ENCODE measurements at regions not wholly inside any gene's neighbourhood (a gene's known extent, or its start where the extent isn't known, plus 50 kb on each side); places are given as distances from the start of the nearest gene placed in this dataset.

DNA sequence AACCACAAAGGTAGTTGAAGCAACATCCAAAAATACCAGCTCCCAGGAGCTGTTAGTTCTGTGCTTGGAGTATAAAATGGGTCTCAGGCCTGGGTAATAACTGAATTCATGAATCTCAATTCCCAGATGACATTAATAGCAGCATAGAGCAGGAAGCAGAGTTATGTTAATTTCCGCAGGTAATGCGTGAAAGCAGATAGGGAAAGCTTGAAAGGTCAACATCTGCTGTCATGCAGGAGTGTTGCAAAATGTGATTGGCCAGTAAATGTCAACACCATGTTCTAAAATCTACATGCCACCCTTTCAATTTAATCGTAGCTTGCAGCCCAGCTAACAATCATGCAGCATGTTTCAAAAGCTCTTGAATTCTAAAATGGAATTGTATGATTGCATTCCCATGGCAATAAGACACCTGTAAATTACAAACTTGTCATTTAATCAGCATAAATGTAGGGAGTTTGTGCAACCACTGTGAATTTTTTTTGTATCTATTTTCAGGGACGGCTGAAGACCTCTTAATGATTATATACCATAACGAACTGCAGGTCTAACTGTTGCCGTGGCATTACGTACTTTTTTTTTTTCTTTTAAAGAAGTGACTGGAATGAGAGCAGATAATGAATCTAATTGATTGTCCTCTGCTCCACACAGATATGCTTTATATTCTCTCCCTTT is 635.8 kb upstream of the FOXG1 start:
- TF ChIP-seq CTCF (IDR thresholded peaks at IDR 0.05; ENCODE audit: low read depth, low read length) (no peak), POLR2A (IDR thresholded peaks at IDR 0.05; ENCODE audit: extremely low read depth, insufficient read length) (no peak)
